Right lobe of liver (tissue), 4 donors: ENCODE measurements at regions not wholly inside any gene's neighbourhood (a gene's known extent, or its start where the extent isn't known, plus 50 kb on each side); places are given as distances from the start of the nearest gene placed in this dataset.

Source experiments
- POLR2A ChIP-seq: fragments of 450-650 bp; IDR thresholded peaks from one replicate; pipeline ENCODE4 v1.6.1; 2017; ENCODE audit warnings: antibody characterized with exemption, mild to moderate bottlenecking
- TF ChIP-seq, protein P1 (sequence below), 4 donors: fragments of 200-600 bp in 3 of 4; fragments of 450-650 bp in 1 of 4; IDR thresholded peaks; one replicate each; pipeline versions ENCODE4 v1.5.1 to v1.8.0; 2016 to 2022; ENCODE audit warnings: antibody characterized with exemption in 4 of 4, mild to moderate bottlenecking in 2 of 4
- donor health status: DM: no; HTN: no; CAD: no.
- donor health status: DM: no; HTN: no; CAD: no.
- donor health status: DM: no; HTN: yes; CAD: no.

- TF ChIP-seq, protein P1, sequence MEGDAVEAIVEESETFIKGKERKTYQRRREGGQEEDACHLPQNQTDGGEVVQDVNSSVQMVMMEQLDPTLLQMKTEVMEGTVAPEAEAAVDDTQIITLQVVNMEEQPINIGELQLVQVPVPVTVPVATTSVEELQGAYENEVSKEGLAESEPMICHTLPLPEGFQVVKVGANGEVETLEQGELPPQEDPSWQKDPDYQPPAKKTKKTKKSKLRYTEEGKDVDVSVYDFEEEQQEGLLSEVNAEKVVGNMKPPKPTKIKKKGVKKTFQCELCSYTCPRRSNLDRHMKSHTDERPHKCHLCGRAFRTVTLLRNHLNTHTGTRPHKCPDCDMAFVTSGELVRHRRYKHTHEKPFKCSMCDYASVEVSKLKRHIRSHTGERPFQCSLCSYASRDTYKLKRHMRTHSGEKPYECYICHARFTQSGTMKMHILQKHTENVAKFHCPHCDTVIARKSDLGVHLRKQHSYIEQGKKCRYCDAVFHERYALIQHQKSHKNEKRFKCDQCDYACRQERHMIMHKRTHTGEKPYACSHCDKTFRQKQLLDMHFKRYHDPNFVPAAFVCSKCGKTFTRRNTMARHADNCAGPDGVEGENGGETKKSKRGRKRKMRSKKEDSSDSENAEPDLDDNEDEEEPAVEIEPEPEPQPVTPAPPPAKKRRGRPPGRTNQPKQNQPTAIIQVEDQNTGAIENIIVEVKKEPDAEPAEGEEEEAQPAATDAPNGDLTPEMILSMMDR (IDR thresholded peaks at IDR 0.05): no peak
- TF ChIP-seq POLR2A: no peak
Observed at GRCh38 chr9:99319048-99319447, 97.0 kb downstream of the SEC61B start.
